Germinal center (tissue), 1 donor: ENCODE measurements at regions not wholly inside any gene's neighbourhood (a gene's known extent, or its start where the extent isn't known, plus 50 kb on each side); places are given as distances from the start of the nearest gene placed in this dataset.
"Not testable (repeated sequence)": the region's sequence is repeated elsewhere in the genome, so short reads cannot be mapped to it uniquely, and the experiment has no call there.

Experiments used
- DNase-seq: peaks from one replicate; pipeline ENCODE4 v3.0.0; 2012; ENCODE audit warnings: mixed read lengths, low spot score

DNA sequence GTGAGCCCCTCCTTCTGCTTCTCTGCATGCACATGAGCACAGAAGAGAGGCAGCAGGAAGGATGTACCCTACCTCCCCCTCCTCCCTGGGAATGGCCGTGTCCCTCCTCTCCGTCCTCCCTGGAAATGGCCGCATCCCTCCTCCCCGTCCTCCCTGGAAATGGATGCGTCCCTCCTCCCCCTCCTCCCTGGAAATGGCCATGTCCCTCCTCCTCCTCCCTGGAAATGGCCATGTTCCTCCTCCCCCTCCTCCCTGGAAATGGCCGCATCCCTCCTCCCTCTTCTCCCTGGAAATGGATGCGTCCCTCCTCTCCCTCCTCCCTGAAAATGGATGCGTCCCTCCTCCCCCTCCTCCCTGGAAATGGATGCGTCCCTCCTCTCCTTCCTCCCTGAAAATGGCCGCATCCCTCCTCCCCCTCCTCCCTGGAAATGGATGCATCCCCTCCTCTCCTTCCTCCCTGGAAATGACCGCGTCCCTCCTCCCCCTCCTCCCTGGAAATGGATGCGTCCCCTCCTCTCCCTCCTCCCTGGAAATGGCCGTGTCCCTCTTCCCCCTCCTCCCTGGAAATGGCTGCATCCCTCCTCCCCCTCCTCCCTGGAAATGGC lies 428.6 kb downstream of the AACS start:
- no peak for DNase-seq

DNA sequence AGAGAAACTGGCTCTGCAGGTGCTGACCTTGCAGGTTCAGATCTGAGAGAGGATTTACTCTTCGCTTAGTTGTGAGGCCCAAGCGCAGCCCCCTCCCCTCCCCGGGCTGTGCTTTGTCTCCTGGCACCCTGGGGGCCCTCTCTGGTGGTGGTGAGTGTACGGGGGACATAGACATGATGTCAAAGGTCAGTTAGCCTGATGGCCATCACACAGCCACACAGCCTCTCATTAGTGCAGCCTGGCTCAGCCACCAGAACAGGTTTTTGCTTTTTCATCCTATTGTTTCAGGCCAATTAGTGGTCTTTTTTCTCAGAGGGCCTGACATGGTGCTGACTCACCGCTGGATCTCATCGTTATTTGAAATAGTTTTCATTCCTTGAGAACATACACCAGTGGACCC lies 437.9 kb downstream of the AACS start:
- no peak for DNase-seq

GRCh38 chr12:125509195-125509594 lies 444.0 kb downstream of the AACS start:
- DNase-seq: no peak

DNA sequence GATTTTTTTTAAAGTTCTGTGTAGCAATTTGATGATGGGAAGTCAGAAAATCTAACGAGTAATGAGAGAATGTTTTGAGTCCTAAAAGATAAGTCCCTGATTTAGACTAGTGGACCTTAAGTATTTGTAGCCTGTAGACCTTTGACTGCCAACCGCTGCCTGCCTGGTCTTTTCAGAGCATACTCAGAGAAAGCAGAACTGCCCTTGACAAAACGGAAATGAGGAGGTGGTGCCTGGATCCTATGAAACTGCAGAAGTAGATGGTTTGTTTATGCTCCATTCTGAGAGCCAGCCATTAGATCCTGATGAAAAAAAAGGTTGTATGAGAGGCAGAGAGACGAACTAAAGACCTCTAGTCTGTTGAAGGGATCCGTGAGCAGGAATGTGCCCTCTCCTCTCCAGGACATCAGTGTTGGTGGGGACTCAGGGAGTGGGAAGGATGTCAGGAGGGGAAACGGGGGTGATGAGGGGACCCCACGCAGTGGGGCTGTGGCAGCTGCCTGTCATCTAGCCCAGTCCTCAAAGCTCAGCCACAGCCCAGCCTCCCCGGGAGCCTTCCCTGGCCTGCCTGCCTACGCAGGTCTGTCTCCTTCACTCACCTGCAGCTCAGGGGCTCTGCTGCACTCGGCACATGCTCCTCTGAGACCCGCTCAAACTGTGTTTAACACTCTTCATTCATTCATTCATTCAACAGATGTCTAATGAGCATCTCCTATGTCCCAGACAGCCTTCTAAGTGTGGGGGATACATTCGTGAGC lies 447.5 kb downstream of the AACS start:
- peak; percentile 33 for DNase-seq

GRCh38 chr12:125515887-125516286 lies 450.7 kb downstream of the AACS start:
- no peak for DNase-seq

DNA sequence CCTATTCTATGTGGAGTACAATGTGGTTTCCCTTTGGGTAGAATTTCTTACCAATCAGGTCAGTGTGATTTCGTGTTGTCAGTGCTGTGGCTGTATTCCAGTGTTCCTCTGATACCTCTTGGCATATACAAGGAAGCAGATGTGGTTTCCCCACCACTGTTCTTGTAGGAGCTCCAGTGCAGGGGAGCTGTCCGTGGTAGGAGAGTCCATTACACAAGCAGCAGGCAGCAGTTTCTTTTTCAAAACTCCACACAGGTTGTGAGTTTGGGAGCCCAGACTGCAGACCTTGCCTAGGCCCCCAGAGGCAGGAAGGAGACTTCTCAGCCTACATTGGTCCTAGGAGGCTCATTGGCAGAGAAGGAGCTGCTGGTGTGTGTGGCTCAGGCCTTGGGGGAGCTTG lies 452.8 kb downstream of the AACS start:
- no peak for DNase-seq

DNA sequence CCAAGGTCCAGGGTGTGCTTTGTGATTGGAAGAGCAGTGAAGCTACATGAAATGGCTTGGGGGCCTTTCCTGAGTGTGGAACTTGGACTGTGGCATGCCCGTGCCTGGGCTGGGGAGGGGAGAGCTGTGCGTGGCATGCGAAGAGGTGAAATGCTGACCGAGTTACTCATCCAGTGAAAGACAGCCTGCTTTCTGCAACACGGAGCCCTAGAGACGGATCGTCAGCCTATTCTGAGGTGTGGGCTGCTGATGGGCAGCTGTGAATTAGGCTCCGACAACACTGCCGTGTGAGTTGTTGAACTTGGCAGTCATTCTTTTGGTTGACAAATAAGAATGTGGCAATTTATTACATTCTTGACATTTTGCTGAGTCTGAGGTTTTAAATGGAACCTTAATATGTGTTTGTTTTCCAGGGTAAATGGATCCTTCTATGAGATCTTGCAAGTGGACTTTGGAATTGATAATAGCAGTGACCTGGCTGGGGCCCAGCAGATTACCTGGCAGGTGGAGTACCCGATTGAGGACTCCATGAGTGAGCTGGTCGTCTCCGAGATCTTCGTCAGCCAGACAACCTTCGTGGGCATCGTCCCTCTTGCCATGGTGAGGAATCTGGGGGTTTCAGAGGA lies 453.9 kb downstream of the AACS start:
- no peak for DNase-seq

GRCh38 chr12:125525879-125526278 lies 460.6 kb downstream of the AACS start:
- DNase-seq: no peak

GRCh38 chr12:125528281-125528680 lies 463.0 kb downstream of the AACS start:
- DNase-seq: no peak

- no peak for DNase-seq
Observed at GRCh38 chr12:125530201-125530600, 465.0 kb downstream of the AACS start.

DNA sequence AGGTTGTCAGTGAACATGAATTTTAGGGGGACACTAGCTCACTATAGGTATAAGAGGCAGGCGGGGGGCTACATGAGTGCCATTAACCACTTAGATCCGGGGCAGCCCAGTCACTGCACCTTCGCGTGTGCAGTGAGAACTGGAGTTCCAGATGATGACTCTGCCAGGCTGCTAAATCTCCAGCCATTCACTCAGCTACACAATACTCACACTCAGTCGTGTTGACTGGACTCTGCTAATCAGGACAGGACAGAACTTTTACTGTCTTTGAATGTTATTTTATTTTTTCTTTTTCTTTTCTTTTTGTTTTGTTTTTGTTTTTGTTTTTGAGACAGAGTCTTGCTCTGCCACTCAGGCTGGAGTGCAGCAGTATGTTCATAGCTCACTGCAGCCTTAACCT lies 465.6 kb downstream of the AACS start:
- DNase-seq: no peak

GRCh38 chr12:125531574-125531973 lies 466.3 kb downstream of the AACS start:
- DNase-seq: no peak

- peak; percentile 64 for DNase-seq
Observed at GRCh38 chr12:125533434-125534029, 468.3 kb downstream of the AACS start.

GRCh38 chr12:125538401-125539199 lies 473.4 kb downstream of the AACS start:
- DNase-seq: no peak

GRCh38 chr12:125540580-125541204 lies 475.5 kb downstream of the AACS start:
- no peak for DNase-seq

GRCh38 chr12:125544960-125545359 lies 479.7 kb downstream of the AACS start:
- DNase-seq: no peak

- DNase-seq: no peak
Observed at GRCh38 chr12:125549171-125549570, 483.9 kb downstream of the AACS start.

- DNase-seq: no peak
Observed at GRCh38 chr12:125549836-125550235, 484.6 kb downstream of the AACS start.

- no peak for DNase-seq
Observed at GRCh38 chr12:125552295-125552694, 487.1 kb downstream of the AACS start.

- DNase-seq: not testable (repeated sequence)
Observed at GRCh38 chr12:125561008-125561407, 495.8 kb downstream of the AACS start.

DNA sequence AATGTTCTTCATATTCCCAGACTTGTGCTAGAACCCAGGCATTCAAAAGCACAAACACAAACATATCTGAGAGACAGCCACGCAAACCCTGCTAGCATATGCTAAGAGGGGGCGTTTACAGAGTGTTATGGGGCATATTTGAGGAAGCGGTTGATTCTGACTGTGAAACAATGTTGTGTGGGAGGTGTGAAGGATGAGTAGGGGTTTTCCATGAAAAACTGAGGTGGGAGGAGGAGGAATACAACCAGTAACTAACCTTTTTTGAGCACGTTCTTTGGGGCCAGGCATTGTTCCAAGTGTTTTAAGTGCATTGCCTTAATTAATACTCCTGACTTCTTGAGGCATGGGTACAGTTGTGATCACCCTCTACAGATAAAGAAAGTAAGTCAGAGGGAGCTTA lies 499.5 kb downstream of the AACS start:
- no peak for DNase-seq

DNA sequence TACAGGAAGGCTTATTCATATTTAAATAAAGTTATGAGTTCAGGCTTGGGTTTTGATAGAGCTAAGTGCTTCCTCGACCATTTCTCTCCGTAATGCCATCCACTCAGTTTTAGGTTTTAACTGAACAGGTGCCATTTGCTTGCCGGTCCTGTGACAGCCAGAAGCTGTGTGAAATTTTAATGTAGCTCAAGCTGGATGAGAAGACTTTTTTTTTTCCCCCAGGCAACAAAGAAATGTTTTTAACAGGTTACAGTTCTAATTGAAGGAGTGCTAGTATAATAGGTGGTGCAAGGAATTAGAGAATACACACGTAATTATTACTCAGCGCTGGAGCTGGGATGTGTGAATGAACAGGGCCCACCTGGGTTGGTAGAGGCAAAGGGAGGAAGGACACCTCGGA lies 502.3 kb downstream of the AACS start:
- DNase-seq: no peak
